Mesenchymal stem cell (in vitro differentiated cells and primary cell): ENCODE measurements at regions not wholly inside any gene's neighbourhood (a gene's known extent, or its start where the extent isn't known, plus 50 kb on each side); places are given as distances from the start of the nearest gene placed in this dataset.

Source experiments
- DNase-seq: peaks from one replicate; pipeline ENCODE4 v3.0.0-alpha.2; 2013
- H2AFZ ChIP-seq: one replicate; pipeline ENCODE4 v1.6.1; 2013; ENCODE audit warnings: low read depth, mild to moderate bottlenecking, control low read depth, inconsistent platforms, low read length, moderate library complexity
- H2AK5ac ChIP-seq: 2 replicates; pipeline ENCODE4 v1.6.1; 2013; ENCODE audit warnings: low read length, moderate library complexity, mild to moderate bottlenecking, inconsistent platforms; ENCODE audit not compliant: severe bottlenecking
- H2BK120ac ChIP-seq: one replicate; pipeline ENCODE4 v1.6.1; 2013; ENCODE audit warnings: low read depth, mild to moderate bottlenecking, inconsistent platforms, low read length, moderate library complexity
- H2BK12ac ChIP-seq, 2 experiments: one replicate each; pipeline ENCODE4 v1.6.1; 2013; ENCODE audit warnings: inconsistent platforms in 2 of 2, low read length in 2 of 2, mild to moderate bottlenecking in 2 of 2, moderate library complexity in 2 of 2, control low read depth in 1 of 2
- H2BK15ac ChIP-seq: one replicate; pipeline ENCODE4 v1.6.1; 2013; ENCODE audit warnings: mild to moderate bottlenecking, low read depth, inconsistent platforms; ENCODE audit not compliant: poor library complexity, severe bottlenecking
- H2BK5ac ChIP-seq: 2 replicates; pipeline ENCODE4 v1.6.1; 2013; ENCODE audit warnings: low read depth, mild to moderate bottlenecking, low read length, control low read depth, inconsistent platforms; ENCODE audit not compliant: poor library complexity, severe bottlenecking
- H3K14ac ChIP-seq, 2 experiments: one replicate each; pipeline ENCODE4 v1.6.1; 2013; ENCODE audit warnings: inconsistent platforms in 2 of 2, low read length in 2 of 2, control low read depth in 1 of 2, mild to moderate bottlenecking in 1 of 2, moderate library complexity in 1 of 2
- H3K18ac ChIP-seq, 2 experiments: one replicate each; pipeline ENCODE4 v1.6.1; 2013; ENCODE audit warnings: inconsistent platforms in 2 of 2, low read length in 2 of 2, control low read depth in 1 of 2, low read depth in 1 of 2, mild to moderate bottlenecking in 1 of 2
- H3K23ac ChIP-seq, 2 experiments: one replicate each; pipeline ENCODE4 v1.6.1; 2013; ENCODE audit warnings: inconsistent platforms in 2 of 2, low read length in 2 of 2, mild to moderate bottlenecking in 2 of 2, moderate library complexity in 2 of 2, control low read depth in 1 of 2
- H3K27ac ChIP-seq: 2 replicates; pipeline ENCODE4 v1.5.1; 2013; ENCODE audit warnings: mild to moderate bottlenecking, moderate library complexity, low read length, control low read depth, inconsistent platforms; ENCODE audit not compliant: poor library complexity, severe bottlenecking
- H3K27me3 ChIP-seq, 2 experiments: 2 replicates each; pipeline versions ENCODE4 v1.6.1 to v1.7.0; 2013; ENCODE audit warnings: low read length in 2 of 2, mild to moderate bottlenecking in 2 of 2, moderate library complexity in 2 of 2, control low read depth in 1 of 2, inconsistent platforms in 1 of 2; ENCODE audit not compliant: control insufficient read depth in 1 of 2, insufficient read depth in 1 of 2
- H3K36me3 ChIP-seq, 2 experiments: 2 replicates each; pipeline versions ENCODE4 v1.6.1 to v1.7.0; 2013; ENCODE audit warnings: low read length in 2 of 2, control low read depth in 1 of 2, inconsistent platforms in 1 of 2, low read depth in 1 of 2, mild to moderate bottlenecking in 1 of 2; ENCODE audit not compliant: insufficient read depth in 2 of 2, control insufficient read depth in 1 of 2
- H3K4ac ChIP-seq, 2 experiments: one replicate each; pipeline ENCODE4 v1.6.1; 2013; ENCODE audit warnings: inconsistent platforms in 2 of 2, low read length in 2 of 2, mild to moderate bottlenecking in 2 of 2, moderate library complexity in 2 of 2, control low read depth in 1 of 2, low read depth in 1 of 2
- H3K4me1 ChIP-seq: 2 replicates; pipeline ENCODE4 v1.6.1; 2013; ENCODE audit warnings: low read depth, low read length, control low read depth; ENCODE audit not compliant: control insufficient read depth, insufficient read depth
- H3K4me2 ChIP-seq: 2 replicates; pipeline ENCODE4 v1.6.1; 2013; ENCODE audit warnings: low read length, mild to moderate bottlenecking, inconsistent platforms; ENCODE audit not compliant: poor library complexity, severe bottlenecking
- H3K4me3 ChIP-seq, 2 experiments: 2 replicates each; pipeline versions ENCODE4 v1.5.1 to v1.7.0; 2013; ENCODE audit warnings: low read length in 2 of 2, mild to moderate bottlenecking in 2 of 2, control low read depth in 1 of 2, low read depth in 1 of 2; ENCODE audit not compliant: insufficient read depth in 1 of 2
- H3K79me1 ChIP-seq: replicated peaks from 2 replicates; pipeline ENCODE4 v1.6.1; 2013; ENCODE audit warnings: mild to moderate bottlenecking, control low read depth, low read length, inconsistent platforms; ENCODE audit not compliant: poor library complexity, severe bottlenecking
- H3K9ac ChIP-seq: 2 replicates; pipeline ENCODE4 v1.7.0; 2013; ENCODE audit warnings: mild to moderate bottlenecking, low read length, moderate library complexity
- H3K9me3 ChIP-seq: 2 replicates; pipeline ENCODE4 v1.7.0; 2013; ENCODE audit warnings: mild to moderate bottlenecking, low read length; ENCODE audit not compliant: control insufficient read depth
- H4K8ac ChIP-seq: one replicate; pipeline ENCODE4 v1.6.1; 2013; ENCODE audit warnings: inconsistent platforms, mild to moderate bottlenecking, low read length, moderate library complexity
- H4K91ac ChIP-seq: one replicate; pipeline ENCODE4 v1.6.1; 2013; ENCODE audit warnings: mild to moderate bottlenecking, low read length, inconsistent platforms
- WGBS: methylation state at CpG from one replicate; pipeline ENCODE4 v1.1.7; 2013; ENCODE audit warnings: mixed read lengths; 5-methylcytosine and 5-hydroxymethylcytosine counted together

GRCh38 chr3:159069091-159069490 is 267.2 kb downstream of the MFSD1 start, which contains the start of gene IQCJ:
Gene IQCJ, plus strand, starts transcription at chr3:159069319.
- Histone ChIP-seq H3K4me1 (no peaks in the 10 kb centered on the region), H3K36me3 (no peaks in the 10 kb centered on the region), H4K8ac (no peak within 1 kb of the TSS), H4K91ac (no peak within 1 kb of the TSS), H3K14ac (no peak within 1 kb of the TSS), H3K18ac (no peak within 1 kb of the TSS), H2BK5ac (no peak within 1 kb of the TSS), H2BK12ac (no peak within 1 kb of the TSS), H3K27me3 (no peaks in the 10 kb centered on the region), H3K4me3 (no peak within 1 kb of the TSS), H2BK15ac (no peak within 1 kb of the TSS), H3K9me3 (no peaks in the 10 kb centered on the region), H3K4me2 (no peak within 1 kb of the TSS), H3K79me1 (no peaks in the 10 kb centered on the region), H3K9ac (no peak within 1 kb of the TSS), H2AK5ac (no peak within 1 kb of the TSS), H2AFZ (no peak within 1 kb of the TSS), H3K23ac (no peak within 1 kb of the TSS), H2BK120ac (no peak within 1 kb of the TSS), H3K27ac (no peak within 1 kb of the TSS), H3K4ac (no peak within 1 kb of the TSS)
- no peak for DNase-seq
- WGBS: 90% methylated on average over 5 of the region's 7 CpGs

GRCh38 chr3:159069866-159070425 is 268.1 kb downstream of the MFSD1 start:
- no peak overlapping the region for H2AK5ac ChIP-seq
- H2BK5ac ChIP-seq: no peak overlapping the region
- no peaks in the 10 kb centered on the region for H3K27me3 ChIP-seq
- no peaks in the 10 kb centered on the region for H3K4me1 ChIP-seq
- no peak overlapping the region for H3K9ac ChIP-seq
- H4K91ac ChIP-seq: no peak overlapping the region
- no peaks in the 10 kb centered on the region for H3K79me1 ChIP-seq
- 69% methylated on average over 3 of the region's 5 CpGs for WGBS
- no peak for DNase-seq
- H3K36me3 ChIP-seq: no peaks in the 10 kb centered on the region
- H3K4me2 ChIP-seq: no peak overlapping the region
- H3K9me3 ChIP-seq: no peaks in the 10 kb centered on the region
- H3K18ac ChIP-seq: no peak overlapping the region
- no peak overlapping the region for H2BK120ac ChIP-seq
- no peak overlapping the region for H3K4ac ChIP-seq
- H3K4me3 ChIP-seq: no peak overlapping the region
- H2BK15ac ChIP-seq: no peak overlapping the region
- no peak overlapping the region for H3K23ac ChIP-seq
- H3K27ac ChIP-seq: no peak overlapping the region
- no peak overlapping the region for H2BK12ac ChIP-seq
- no peak overlapping the region for H4K8ac ChIP-seq
- no peak overlapping the region for H2AFZ ChIP-seq
- no peak overlapping the region for H3K14ac ChIP-seq

- Histone ChIP-seq H4K8ac (no peak overlapping the region), H3K27ac (no peak overlapping the region), H3K4me2 (no peak overlapping the region), H3K18ac (no peak overlapping the region), H3K23ac (no peak overlapping the region), H3K27me3 (no peaks in the 10 kb centered on the region), H3K4ac (no peak overlapping the region), H3K9ac (no peak overlapping the region), H2BK120ac (no peak overlapping the region), H4K91ac (no peak overlapping the region), H2AFZ (no peak overlapping the region), H2BK15ac (no peak overlapping the region), H3K4me3 (no peak overlapping the region), H2BK5ac (no peak overlapping the region), H3K4me1 (no peaks in the 10 kb centered on the region), H2BK12ac (no peak overlapping the region), H3K79me1 (no peaks in the 10 kb centered on the region), H2AK5ac (no peak overlapping the region), H3K36me3 (no peaks in the 10 kb centered on the region), H3K9me3 (no peaks in the 10 kb centered on the region), H3K14ac (no peak overlapping the region)
- WGBS: 100% methylated on average over 1 of the region's 3 CpGs
- DNase-seq: no peak
These were observed 273.2 kb downstream of the MFSD1 start for GRCh38 chr3:159074756-159075701.

GRCh38 chr3:159077860-159078259 is 276.0 kb downstream of the MFSD1 start:
- peak; percentile 88 for DNase-seq
- WGBS: 8% methylated on average over 2 of the region's 2 CpGs
- no peak overlapping the region for H3K4me3 ChIP-seq

More at GRCh38 chr3:159077860-159078259, 276.0 kb downstream of the MFSD1 start:
- no peak overlapping the region for H3K4me2 ChIP-seq
- H3K27me3 ChIP-seq: no peaks in the 10 kb centered on the region
- no peak overlapping the region for H2AFZ ChIP-seq
- H3K9ac ChIP-seq: no peak overlapping the region
- no peaks in the 10 kb centered on the region for H3K79me1 ChIP-seq
- no peak overlapping the region for H2BK15ac ChIP-seq
- H3K9me3 ChIP-seq: no peaks in the 10 kb centered on the region
- no peak overlapping the region for H2AK5ac ChIP-seq
- no peak overlapping the region for H4K91ac ChIP-seq
- H3K27ac ChIP-seq: no peak overlapping the region
- no peak overlapping the region for H3K23ac ChIP-seq
- no peak overlapping the region for H4K8ac ChIP-seq
- H3K14ac ChIP-seq: no peak overlapping the region
- no peak overlapping the region for H3K18ac ChIP-seq
- H2BK5ac ChIP-seq: no peak overlapping the region
- no peaks in the 10 kb centered on the region for H3K36me3 ChIP-seq
- H3K4ac ChIP-seq: no peak overlapping the region
- no peak overlapping the region for H2BK120ac ChIP-seq
- no peak overlapping the region for H2BK12ac ChIP-seq
- H3K4me1 ChIP-seq: no peaks in the 10 kb centered on the region
